ENCODE measurements at regions not wholly inside any gene's neighbourhood (a gene's known extent, or its start where the extent isn't known, plus 50 kb on each side); places are given as distances from the start of the nearest gene placed in this dataset.

DNA sequence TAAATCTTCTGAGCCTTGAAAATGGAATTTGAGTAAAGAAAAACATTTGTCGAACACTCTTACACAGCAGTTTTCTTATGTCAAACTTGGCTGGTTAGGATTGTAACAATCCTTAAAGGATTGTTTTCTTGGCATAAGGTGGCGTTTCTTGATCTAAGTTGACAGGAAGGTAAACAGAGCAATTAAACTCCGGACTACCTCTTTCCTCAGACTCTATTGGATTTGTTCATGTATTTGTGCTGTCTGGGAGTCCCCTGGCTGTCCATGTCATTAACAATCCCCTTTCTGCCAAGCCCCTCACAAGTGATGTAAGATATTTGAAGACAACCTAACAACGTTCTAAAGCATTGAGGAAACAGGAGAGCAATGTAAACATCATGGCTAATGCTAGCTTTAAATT, 222.5 kb upstream of the SNX19 start:
- TF ChIP-seq, protein P1, sequence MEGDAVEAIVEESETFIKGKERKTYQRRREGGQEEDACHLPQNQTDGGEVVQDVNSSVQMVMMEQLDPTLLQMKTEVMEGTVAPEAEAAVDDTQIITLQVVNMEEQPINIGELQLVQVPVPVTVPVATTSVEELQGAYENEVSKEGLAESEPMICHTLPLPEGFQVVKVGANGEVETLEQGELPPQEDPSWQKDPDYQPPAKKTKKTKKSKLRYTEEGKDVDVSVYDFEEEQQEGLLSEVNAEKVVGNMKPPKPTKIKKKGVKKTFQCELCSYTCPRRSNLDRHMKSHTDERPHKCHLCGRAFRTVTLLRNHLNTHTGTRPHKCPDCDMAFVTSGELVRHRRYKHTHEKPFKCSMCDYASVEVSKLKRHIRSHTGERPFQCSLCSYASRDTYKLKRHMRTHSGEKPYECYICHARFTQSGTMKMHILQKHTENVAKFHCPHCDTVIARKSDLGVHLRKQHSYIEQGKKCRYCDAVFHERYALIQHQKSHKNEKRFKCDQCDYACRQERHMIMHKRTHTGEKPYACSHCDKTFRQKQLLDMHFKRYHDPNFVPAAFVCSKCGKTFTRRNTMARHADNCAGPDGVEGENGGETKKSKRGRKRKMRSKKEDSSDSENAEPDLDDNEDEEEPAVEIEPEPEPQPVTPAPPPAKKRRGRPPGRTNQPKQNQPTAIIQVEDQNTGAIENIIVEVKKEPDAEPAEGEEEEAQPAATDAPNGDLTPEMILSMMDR (IDR thresholded peaks at IDR 0.05): no peak
- TF ChIP-seq EZH2phosphoT487 (IDR thresholded peaks at IDR 0.05): no peak
